ENCODE measurements at regions not wholly inside any gene's neighbourhood (a gene's known extent, or its start where the extent isn't known, plus 50 kb on each side); places are given as distances from the start of the nearest gene placed in this dataset.

GRCh38 chr18:24628326-24628725 lies 167.9 kb downstream of the HRH4 start:
- no peak for DNase-seq

GRCh38 chr18:24629921-24630320 lies 169.5 kb downstream of the HRH4 start:
- DNase-seq, result no peak

- no peak for DNase-seq
Observed at GRCh38 chr18:24630346-24630880, 170.0 kb downstream of the HRH4 start.

GRCh38 chr18:24631243-24632025 lies 171.0 kb downstream of the HRH4 start:
- peak; percentile 5 for DNase-seq

GRCh38 chr18:24632158-24632988 lies 171.9 kb downstream of the HRH4 start:
- DNase-seq, result no peak

GRCh38 chr18:24633121-24633520 lies 172.7 kb downstream of the HRH4 start:
- no peak for DNase-seq

GRCh38 chr18:24649571-24649970 lies 189.1 kb downstream of the HRH4 start:
- DNase-seq, result no peak

GRCh38 chr18:24651434-24651833 lies 191.0 kb downstream of the HRH4 start:
- no peak for DNase-seq

GRCh38 chr18:24656050-24656449 lies 195.6 kb downstream of the HRH4 start:
- DNase-seq, result no peak

- DNase-seq, result no peak
Observed at GRCh38 chr18:24656551-24657443, 196.4 kb downstream of the HRH4 start.

GRCh38 chr18:24657444-24657842 lies 197.0 kb downstream of the HRH4 start:
- no peak for DNase-seq

GRCh38 chr18:24658302-24658701 lies 197.9 kb downstream of the HRH4 start:
- DNase-seq, result no peak

- DNase-seq, result peak; percentile 32
Observed at GRCh38 chr18:24659827-24660720, 199.6 kb downstream of the HRH4 start.

- no peak for DNase-seq
Observed at GRCh38 chr18:24660956-24661355, 200.5 kb downstream of the HRH4 start.

- no peak for DNase-seq
Observed at GRCh38 chr18:24662412-24662821, 202.0 kb downstream of the HRH4 start.

- no peak for DNase-seq
Observed at GRCh38 chr18:24663026-24663425, 202.6 kb downstream of the HRH4 start.

GRCh38 chr18:24669015-24669414 lies 208.6 kb downstream of the HRH4 start:
- DNase-seq, result no peak

- no peak for DNase-seq
Observed at GRCh38 chr18:24669502-24669901, 209.1 kb downstream of the HRH4 start.

- no peak for DNase-seq
Observed at GRCh38 chr18:24672165-24672941, 211.9 kb downstream of the HRH4 start.

GRCh38 chr18:24674200-24674599 lies 213.8 kb downstream of the HRH4 start:
- DNase-seq, result peak; percentile 28

GRCh38 chr18:24674605-24675004 lies 214.2 kb downstream of the HRH4 start:
- no peak for DNase-seq

Measured in activated CD4-positive, alpha-beta T cell treated with anti-CD3 and anti-CD28 coated beads for 48 hours (primary cell).